ENCODE measurements at regions not wholly inside any gene's neighbourhood (a gene's known extent, or its start where the extent isn't known, plus 50 kb on each side); places are given as distances from the start of the nearest gene placed in this dataset.

DNA sequence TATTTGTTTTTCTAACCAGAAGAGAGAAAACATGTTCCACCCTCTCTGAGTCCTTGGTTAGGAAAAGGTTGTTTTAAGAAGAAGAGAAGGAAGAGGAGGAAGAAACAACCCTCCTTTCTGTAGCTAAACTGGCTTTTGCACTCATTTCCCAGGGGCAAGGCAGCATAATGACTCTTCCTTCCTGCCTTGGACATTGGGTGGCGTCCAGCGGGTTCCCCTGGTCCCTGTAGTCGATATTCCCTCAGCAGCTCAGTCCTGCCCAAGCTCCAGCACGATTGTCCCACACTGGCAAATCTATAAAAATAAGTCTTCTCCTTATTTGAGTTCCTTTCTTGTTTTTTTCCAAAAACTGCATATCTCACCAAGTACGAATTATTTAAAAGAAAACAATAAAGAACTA is 81.2 kb downstream of the TEX35 start:
- 93% methylated on average over 5 of the region's 5 CpGs; no CpG with 5 or more reads in 1 of the 2 experiments for WGBS, 2 experiments (ENCODE audit: extremely low coverage in 1 of 2, insufficient coverage in 1 of 2, insufficient read length in 1 of 2, insufficient replicate concordance in 2 of 2, low coverage in 1 of 2, low lambda C conversion rate in 2 of 2, missing lambda C conversion rate in 1 of 2)
- Histone ChIP-seq H2BK120ac (replicated peaks; ENCODE audit: low read depth, low read length) (no peak overlapping the region), H3K23ac (ENCODE audit: insufficient read length) (no peak overlapping the region), H3K4me3 (ENCODE audit: extremely low read depth in 1 of 4, insufficient read depth in 2 of 4, low read depth in 3 of 4, low read length in 4 of 4) (no peak overlapping the region), H3K56ac (replicated peaks; ENCODE audit: insufficient read length, low read depth, low read length) (no peak overlapping the region), H3K14ac (ENCODE audit: insufficient read length) (no peak overlapping the region), H2BK12ac (ENCODE audit: low read depth, low read length) (no peak overlapping the region), H4K91ac (replicated peaks; ENCODE audit: insufficient read length, low read length) (no peak overlapping the region), H2BK5ac (ENCODE audit: low read depth, low read length) (no peak overlapping the region), H3K4me2 (ENCODE audit: insufficient read depth in 1 of 2, low read depth in 2 of 2, low read length in 2 of 2) (no peak overlapping the region), H3K36me3 (ENCODE audit: control insufficient read depth in 2 of 4, insufficient read depth in 4 of 4, low read length in 3 of 4) (no peaks in the 10 kb centered on the region), H3K18ac (ENCODE audit: extremely low read depth, low read length) (no peak overlapping the region), H2AFZ (ENCODE audit: low read length) (no peak overlapping the region), H3K9ac (replicated peaks in 1 of 4; ENCODE audit: extremely low read depth in 1 of 4, low read depth in 3 of 4, low read length in 3 of 4) (no peak overlapping the region), H2BK20ac (ENCODE audit: low read length) (no peak overlapping the region), H3K4ac (replicated peaks; ENCODE audit: insufficient read length, low read depth, low read length) (no peak overlapping the region), H3K79me2 (ENCODE audit: control insufficient read depth in 1 of 2, insufficient read depth in 2 of 2, low read length in 2 of 2) (no peaks in the 10 kb centered on the region), H4K5ac (ENCODE audit: insufficient read length, low read depth, low read length) (no peak overlapping the region), H3K79me1 (ENCODE audit: low read depth, low read length) (no peaks in the 10 kb centered on the region), H2BK15ac (ENCODE audit: low read length) (no peak overlapping the region), H3K27ac (ENCODE audit: low read depth, low read length) (no peak overlapping the region), H3K27me3 (replicated peaks in 1 of 4; ENCODE audit: control insufficient read depth in 3 of 4, extremely low read depth in 1 of 4, insufficient read depth in 3 of 4, low read length in 3 of 4) (peaks cover 0 to 3% (median 0%) of the 10 kb centered on the region in 4 experiments; a peak in 1 of 7 replicates), H3K23me2 (ENCODE audit: low read depth, low read length) (no peaks in the 10 kb centered on the region), H3K4me1 (replicated peaks in 1 of 4; ENCODE audit: control insufficient read depth in 3 of 4, insufficient read depth in 4 of 4, low read length in 3 of 4) (0 out of 7 replicates have a peak, but pooled peaks cover 0 to 2% (median 0%) of the 10 kb centered on the region in 4 experiments), H3K9me3 (ENCODE audit: insufficient read depth in 2 of 2, low read depth in 1 of 2, low read length in 1 of 2) (peaks cover 0 to 3% of the 10 kb centered on the region in 2 experiments; a peak in 1 of 4 replicates), H2AK5ac (ENCODE audit: low read depth, low read length) (no peak overlapping the region), H4K8ac (ENCODE audit: extremely low read depth, insufficient read depth, low read length) (no peak overlapping the region), H4K20me1 (replicated peaks in 1 of 2; ENCODE audit: control insufficient read depth in 1 of 2, insufficient read depth in 2 of 2, low read length in 2 of 2) (no peaks in the 10 kb centered on the region)
- ChIA-PET CTCF (ENCODE audit: partially characterized antibody) (interaction anchor here (0.7 to 1.1 kb wide), 3 partner anchors 13 to 140 kb away, joined by 3 read pairs; no protein-coding TSS in a partner anchor), POLR2A (ENCODE audit: partially characterized antibody) (interaction anchor here (1.0 kb wide), 1 partner anchor 25 kb away, joined by 3 read pairs; no protein-coding TSS in a partner anchor)
- no peak for DNase-seq (ENCODE audit: low read depth in 1 of 2, low spot score in 2 of 2)
- FAIRE-seq = no peak
- TF ChIP-seq RNF2 (IDR thresholded peaks at IDR 0.05; ENCODE audit: borderline replicate concordance, low read depth, low read length, missing control alignments, poor library complexity, severe bottlenecking) (no peak), CHD2 (IDR thresholded peaks at IDR 0.05; ENCODE audit: low read length) (no peak), NRF1 (IDR thresholded peaks at IDR 0.05; ENCODE audit: low read depth, low read length) (no peak), RBBP5 (IDR thresholded peaks at IDR 0.05; ENCODE audit: borderline replicate concordance, low read depth, low read length) (no peak), TBP (IDR thresholded peaks at IDR 0.05; ENCODE audit: low read depth, low read length) (no peak), USF2 (IDR thresholded peaks at IDR 0.05; ENCODE audit: low read length) (no peak), GTF2F1 (IDR thresholded peaks at IDR 0.05; ENCODE audit: borderline replicate concordance, low read depth, low read length) (no peak), TEAD4 (IDR thresholded peaks at IDR 0.05; ENCODE audit: low read depth, low read length) (no peak), SAP30 (IDR thresholded peaks at IDR 0.05; ENCODE audit: insufficient read depth, insufficient replicate concordance, low read length) (no peak), SP4 (IDR thresholded peaks at IDR 0.05; ENCODE audit: low read length) (no peak), SP1 (IDR thresholded peaks at IDR 0.05; ENCODE audit: low read depth, low read length) (no peak)
- TF ChIP-seq, protein P1, sequence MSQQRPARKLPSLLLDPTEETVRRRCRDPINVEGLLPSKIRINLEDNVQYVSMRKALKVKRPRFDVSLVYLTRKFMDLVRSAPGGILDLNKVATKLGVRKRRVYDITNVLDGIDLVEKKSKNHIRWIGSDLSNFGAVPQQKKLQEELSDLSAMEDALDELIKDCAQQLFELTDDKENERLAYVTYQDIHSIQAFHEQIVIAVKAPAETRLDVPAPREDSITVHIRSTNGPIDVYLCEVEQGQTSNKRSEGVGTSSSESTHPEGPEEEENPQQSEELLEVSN (IDR thresholded peaks at IDR 0.05) = no peak
